Right lobe of liver (tissue), 6 donors: ENCODE measurements at regions not wholly inside any gene's neighbourhood (a gene's known extent, or its start where the extent isn't known, plus 50 kb on each side); places are given as distances from the start of the nearest gene placed in this dataset.

ENCODE experiments used
- ATAC-seq, 4 donors: fragments of 200-7000 bp; cut with Tn5 transposase; one replicate each; pipeline ENCODE4 v1.9.1; 2020; ENCODE audit warnings: mild to moderate bottlenecking in 4 of 4, moderate library complexity in 4 of 4
- DNase-seq, 3 donors: peaks; one replicate each; pipeline ENCODE4 v3.0.0-alpha.2; 2020
- H3K27ac ChIP-seq, 3 donors: fragments of 200-600 bp; one replicate each; pipeline ENCODE4 v1.8.0; 2022
- H3K27me3 ChIP-seq, 2 donors: fragments of 200-600 bp; one replicate each; pipeline ENCODE4 v1.8.0; 2022
- H3K36me3 ChIP-seq, 4 donors: fragments of 200-600 bp; sonication (generic) in 1 of 4; one replicate each; pipeline versions ENCODE4 v1.5.1 to v1.8.0; 2017 to 2022; ENCODE audit warnings: control low read depth in 1 of 4
- H3K4me1 ChIP-seq, 4 donors: fragments of 200-600 bp; sonication (generic) in 1 of 4; one replicate each; pipeline versions ENCODE4 v1.5.1 to v1.8.0; 2017 to 2022; ENCODE audit warnings: control low read depth in 1 of 4
- H3K4me3 ChIP-seq, 3 donors: fragments of 200-600 bp; one replicate each; pipeline ENCODE4 v1.8.0; 2022
- H3K9me3 ChIP-seq, 4 donors: fragments of 200-600 bp; sonication (generic) in 1 of 4; one replicate each; pipeline versions ENCODE4 v1.5.1 to v1.8.0; 2017 to 2022; ENCODE audit warnings: control low read depth in 1 of 4
- POLR2A ChIP-seq: fragments of 450-650 bp; IDR thresholded peaks from one replicate; pipeline ENCODE4 v1.6.1; 2017; ENCODE audit warnings: antibody characterized with exemption, mild to moderate bottlenecking
- WGBS: methylation state at CpG from one replicate; pipeline ENCODE4 v1.1.6; 2018; ENCODE audit warnings: low coverage, low lambda C conversion rate; ENCODE audit not compliant: insufficient coverage; ENCODE audit errors: missing lambda C conversion rate; 5-methylcytosine and 5-hydroxymethylcytosine counted together
- intact Hi-C, 2 donors: fragments of 100-400 bp; cut with DNase I; formaldehyde crosslinking; loops; one replicate each; pipeline versions ENCODE4 v1.11.2 to v1.14.1; 2022
- TF ChIP-seq, protein P1 (sequence below), 4 donors: fragments of 200-600 bp in 3 of 4; fragments of 450-650 bp in 1 of 4; IDR thresholded peaks; one replicate each; pipeline versions ENCODE4 v1.5.1 to v1.8.0; 2016 to 2022; ENCODE audit warnings: antibody characterized with exemption in 4 of 4, mild to moderate bottlenecking in 2 of 4
- donor health status: DM: no; HTN: yes; CAD: no.
- donor health status: DM: no; HTN: no; CAD: no.
- donor health status: DM: no; HTN: no; CAD: no.
- donor health status: DM: no; HTN: yes; CAD: no.
- donor health status: DM: no; HTN: yes; CAD: no.

- no peaks in the 10 kb centered on the region for H3K27me3 ChIP-seq
- WGBS = 46% methylated on average over 3 of the region's 5 CpGs
- no peaks in the 10 kb centered on the region for H3K9me3 ChIP-seq
- no peaks in the 10 kb centered on the region for H3K4me1 ChIP-seq
- H3K4me3 ChIP-seq = no peak overlapping the region
- H3K27ac ChIP-seq = no peak overlapping the region
- no peaks in the 10 kb centered on the region for H3K36me3 ChIP-seq
- ATAC-seq (no peak), DNase-seq (no peak)
- intact Hi-C loops = no loop called here
- TF ChIP-seq POLR2A = no peak
- TF ChIP-seq, protein P1, sequence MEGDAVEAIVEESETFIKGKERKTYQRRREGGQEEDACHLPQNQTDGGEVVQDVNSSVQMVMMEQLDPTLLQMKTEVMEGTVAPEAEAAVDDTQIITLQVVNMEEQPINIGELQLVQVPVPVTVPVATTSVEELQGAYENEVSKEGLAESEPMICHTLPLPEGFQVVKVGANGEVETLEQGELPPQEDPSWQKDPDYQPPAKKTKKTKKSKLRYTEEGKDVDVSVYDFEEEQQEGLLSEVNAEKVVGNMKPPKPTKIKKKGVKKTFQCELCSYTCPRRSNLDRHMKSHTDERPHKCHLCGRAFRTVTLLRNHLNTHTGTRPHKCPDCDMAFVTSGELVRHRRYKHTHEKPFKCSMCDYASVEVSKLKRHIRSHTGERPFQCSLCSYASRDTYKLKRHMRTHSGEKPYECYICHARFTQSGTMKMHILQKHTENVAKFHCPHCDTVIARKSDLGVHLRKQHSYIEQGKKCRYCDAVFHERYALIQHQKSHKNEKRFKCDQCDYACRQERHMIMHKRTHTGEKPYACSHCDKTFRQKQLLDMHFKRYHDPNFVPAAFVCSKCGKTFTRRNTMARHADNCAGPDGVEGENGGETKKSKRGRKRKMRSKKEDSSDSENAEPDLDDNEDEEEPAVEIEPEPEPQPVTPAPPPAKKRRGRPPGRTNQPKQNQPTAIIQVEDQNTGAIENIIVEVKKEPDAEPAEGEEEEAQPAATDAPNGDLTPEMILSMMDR (IDR thresholded peaks at IDR 0.05) = no peak
These were observed 386.2 kb downstream of the CADM1 start for GRCh38 chr11:115117956-115118493.

GRCh38 chr11:115119146-115119545 is 385.1 kb downstream of the CADM1 start:
- 54% methylated on average over 2 of the region's 6 CpGs for WGBS
- Histone ChIP-seq H3K36me3 (no peaks in the 10 kb centered on the region), H3K4me3 (no peak overlapping the region), H3K27me3 (no peaks in the 10 kb centered on the region), H3K9me3 (no peaks in the 10 kb centered on the region), H3K27ac (no peak overlapping the region), H3K4me1 (no peaks in the 10 kb centered on the region)
- TF ChIP-seq POLR2A = no peak
- DNase-seq (no peak), ATAC-seq (no peak)
- intact Hi-C loops = no loop called here
